K562 (cell line): ENCODE measurements at regions not wholly inside any gene's neighbourhood (a gene's known extent, or its start where the extent isn't known, plus 50 kb on each side); places are given as distances from the start of the nearest gene placed in this dataset.

Source experiments
- ATAC-seq: fragments of 200-7000 bp; cut with Tn5 transposase; 3 replicates; pipeline ENCODE4 v1.9.1; 2020; ENCODE audit warnings: moderate library complexity
- BruUV-seq: library from RNA; stranded (reverse); fragments of 400-500 nt; replicated peaks from 2 replicates; lab custom pipeline; 2021; lab: Mats Ljungman, UMichigan
- CTCF ChIA-PET: fragments of 300-600 bp; formaldehyde crosslinking; extraction: SDS; loops from one replicate; lab custom pipeline; 2021; ENCODE audit warnings: low intra/inter-chr PET ratio; lab: Yijun Ruan, JAX
- POLR2A ChIA-PET: fragments of 300-600, 350-650 bp; sonication (Branson Sonifier 250); formaldehyde crosslinking; extraction: SDS; loops from one replicate; lab custom pipeline; 2021; ENCODE audit warnings: antibody characterized with exemption, inconsistent platforms; lab: Yijun Ruan, JAX
- DNase-seq, 4 experiments: peaks; one replicate each; pipeline versions ENCODE4 v3.0.0 to v3.0.0-alpha.2; 2011 to 2018; ENCODE audit warnings: low spot score in 3 of 4, mixed read lengths in 3 of 4; ENCODE audit errors: extremely low read depth in 1 of 4
- FAIRE-seq: peaks from 2 replicates; lab custom pipeline; 2011; peaks lifted over from hg19 to GRCh38; lab: Jason Lieb, UNC
- H2AFZ ChIP-seq: 2 replicates; pipeline ENCODE4 v1.6.0; 2011; ENCODE audit warnings: low read depth, low read length, control low read depth, inconsistent platforms
- H3K27ac ChIP-seq: fragments of 200-600 bp; 3 replicates; pipeline ENCODE4 v1.8.0; 2011; ENCODE audit warnings: low read depth, mild to moderate bottlenecking, control low read depth, inconsistent platforms, low read length, moderate library complexity, mixed read lengths; ENCODE audit errors: extremely low read depth
- H3K27me3 ChIP-seq, 2 experiments: fragments of 300-600 bp in 1 of 2; 2 replicates in 1 of 2; 3 replicates in 1 of 2; pipeline versions ENCODE4 v1.6.0 to v1.8.0; 2011; ENCODE audit warnings: inconsistent platforms in 2 of 2, low read length in 2 of 2, mild to moderate bottlenecking in 1 of 2, mixed read lengths in 1 of 2, moderate library complexity in 1 of 2; ENCODE audit not compliant: control insufficient read depth in 2 of 2, insufficient read depth in 2 of 2
- H3K36me3 ChIP-seq: fragments of 300-600 bp; 3 replicates; pipeline ENCODE4 v1.8.0; 2011; ENCODE audit warnings: mild to moderate bottlenecking, low read length, inconsistent platforms; ENCODE audit not compliant: control insufficient read depth, insufficient read depth
- H3K4me1 ChIP-seq, 2 experiments: fragments of 200-600 bp in 1 of 2; replicated peaks in 1 of 2; 2 replicates in 1 of 2; 3 replicates in 1 of 2; pipeline versions ENCODE4 v1.5.1 to v1.8.0; 2011; ENCODE audit warnings: inconsistent platforms in 2 of 2, low read length in 2 of 2, mild to moderate bottlenecking in 1 of 2, mixed read lengths in 1 of 2, moderate library complexity in 1 of 2; ENCODE audit not compliant: control insufficient read depth in 2 of 2, insufficient read depth in 2 of 2
- H3K4me2 ChIP-seq: 2 replicates; pipeline ENCODE4 v1.6.1; 2011; ENCODE audit warnings: low read length, control low read depth, inconsistent platforms, mixed read lengths; ENCODE audit not compliant: insufficient read depth
- H3K4me3 ChIP-seq: fragments of 200-600 bp; sonication (generic), shearing (Covaris generic); 2 replicates; pipeline ENCODE4 v1.5.1; 2016; ENCODE audit warnings: control low read depth, inconsistent platforms
- H3K79me2 ChIP-seq: fragments of 200-600 bp; 3 replicates; pipeline ENCODE4 v1.8.0; 2011; ENCODE audit warnings: low read length, inconsistent platforms; ENCODE audit not compliant: control insufficient read depth, insufficient read depth
- H3K9ac ChIP-seq, 2 experiments: 2 replicates each; pipeline versions ENCODE4 v1.6.0 to v1.6.1; 2011; ENCODE audit warnings: low read depth in 2 of 2, low read length in 2 of 2, control low read depth in 1 of 2, inconsistent platforms in 1 of 2, mild to moderate bottlenecking in 1 of 2, mixed read lengths in 1 of 2; ENCODE audit not compliant: insufficient read depth in 1 of 2
- H3K9me1 ChIP-seq: one replicate; pipeline ENCODE4 v1.6.0; 2011; ENCODE audit warnings: inconsistent platforms, mild to moderate bottlenecking, low read length, moderate library complexity; ENCODE audit not compliant: control insufficient read depth, insufficient read depth
- H3K9me3 ChIP-seq: replicated peaks from 2 replicates; pipeline ENCODE4 v1.5.1; 2011; ENCODE audit warnings: low read depth, low read length, inconsistent platforms; ENCODE audit not compliant: control insufficient read depth, insufficient read depth
- H4K20me1 ChIP-seq: replicated peaks from 2 replicates; pipeline ENCODE4 v1.6.1; 2011; ENCODE audit warnings: low read length, inconsistent platforms, mixed read lengths; ENCODE audit not compliant: control insufficient read depth, insufficient read depth
- DMBX1 ChIP-seq: fragments of 250-450 bp; sonication (Bioruptor Pico); IDR thresholded peaks from 2 replicates; pipeline ENCODE4 v1.8.0; 2022; ENCODE audit warnings: inconsistent platforms, mild to moderate bottlenecking, moderate library complexity, borderline replicate concordance
- GTF2F1 ChIP-seq: IDR thresholded peaks from 2 replicates; pipeline ENCODE4 v1.6.1; 2011; ENCODE audit warnings: low read depth, low read length, improper control_type of control experiment
- KAT8 ChIP-seq: fragments of 450-650 bp; IDR thresholded peaks from 2 replicates; pipeline ENCODE4 v1.6.1; 2016; ENCODE audit warnings: low read depth, mild to moderate bottlenecking
- L3MBTL2 ChIP-seq: fragments of 450-650 bp; IDR thresholded peaks from 2 replicates; pipeline ENCODE4 v1.6.1; 2016; ENCODE audit warnings: mild to moderate bottlenecking, moderate library complexity
- MEF2D ChIP-seq: conservative IDR thresholded peaks from 2 replicates; pipeline ENCODE4 v1.6.1; 2016; ENCODE audit warnings: low read depth, missing genetic modification characterization, missing compliant biosample characterization
- PHB ChIP-seq: fragments of 250-450 bp; sonication (Bioruptor Pico); IDR thresholded peaks from 2 replicates; pipeline ENCODE4 v1.5.0; 2021
- PKNOX1 ChIP-seq: fragments of 450-650 bp; IDR thresholded peaks from 2 replicates; pipeline ENCODE4 v1.6.1; 2016
- POU5F1 ChIP-seq: fragments of 150-350 bp; IDR thresholded peaks from 2 replicates; pipeline ENCODE4 v1.6.1; 2014; ENCODE audit warnings: borderline replicate concordance, low read length, low read depth, mild to moderate bottlenecking; ENCODE audit not compliant: partially characterized antibody
- PYGO2 ChIP-seq: fragments of 450-650 bp; IDR thresholded peaks from 2 replicates; pipeline ENCODE4 v1.6.1; 2016; ENCODE audit warnings: mild to moderate bottlenecking, missing genetic modification characterization, moderate library complexity, missing compliant biosample characterization
- SMARCE1 ChIP-seq: fragments of 450-650 bp; IDR thresholded peaks from 2 replicates; pipeline ENCODE4 v1.7.1; 2016; ENCODE audit warnings: mild to moderate bottlenecking
- SP2 ChIP-seq: IDR thresholded peaks from 2 replicates; pipeline ENCODE4 v1.6.1; 2011; ENCODE audit warnings: mild to moderate bottlenecking, low read depth, low read length, moderate library complexity; ENCODE audit not compliant: poor library complexity, severe bottlenecking; ENCODE audit errors: extremely low read depth
- ZNF197 ChIP-seq: fragments of 200-800 bp; sonication (Bioruptor generic); IDR thresholded peaks from 2 replicates; pipeline ENCODE4 v1.6.1; 2016; ENCODE audit warnings: low read depth, missing genetic modification characterization, missing compliant biosample characterization
- ZNF217 ChIP-seq: sonication (generic); formaldehyde crosslinking; IDR thresholded peaks from 2 replicates; pipeline ENCODE4 v1.8.0; 2022; ENCODE audit warnings: mild to moderate bottlenecking, missing genetic modification reagents
- ZNF239 ChIP-seq: fragments of 250-450 bp; sonication (Bioruptor Pico); IDR thresholded peaks from 2 replicates; pipeline ENCODE4 v1.4.0; 2020; ENCODE audit warnings: mild to moderate bottlenecking
- ZNF583 ChIP-seq: fragments of 250-450 bp; sonication (Bioruptor Pico); IDR thresholded peaks from 2 replicates; pipeline ENCODE4 v1.4.0; 2020
- WGBS: fragments of 100-300 bp; shearing (Covaris generic); methylation state at CpG from one replicate; pipeline ENCODE4 v1.1.6; 2016; ENCODE audit warnings: low coverage, mixed read lengths; ENCODE audit not compliant: insufficient coverage; ENCODE audit errors: missing lambda C conversion rate; 5-methylcytosine and 5-hydroxymethylcytosine counted together
- in situ Hi-C: fragments of 300-500 bp; cut with MboI; formaldehyde crosslinking; loops from 4 replicates; pipeline ENCODE4 v1.15.0; 2018; ENCODE audit warnings: inconsistent platforms, mixed read lengths
- intact Hi-C: fragments of 100-400 bp; cut with micrococcal nuclease; formaldehyde crosslinking; loops from 2 replicates; pipeline ENCODE4 v1.14.2; 2022
- TF ChIP-seq, protein P1 (sequence below): fragments of 150-350 bp; conservative IDR thresholded peaks from 2 replicates; pipeline ENCODE4 v1.6.1; 2014; ENCODE audit warnings: low read length

- no peak overlapping the region for H3K27ac ChIP-seq
- ChIA-PET POLR2A (no interaction called here), CTCF (no interaction called here)
- intact Hi-C loops: no loop called here
- ATAC-seq: no peak
- H3K9me3 ChIP-seq: no peaks in the 10 kb centered on the region; the same call in 1 of the 2 replicates
- 0% methylated on average over 3 of the region's 3 CpGs for WGBS
- H3K36me3 ChIP-seq: no peaks in the 10 kb centered on the region
- H4K20me1 ChIP-seq: no peaks in the 10 kb centered on the region
- H3K27me3 ChIP-seq: no peaks in the 10 kb centered on the region
- H3K4me1 ChIP-seq: no peaks in the 10 kb centered on the region
- no peaks in the 10 kb centered on the region for H3K79me2 ChIP-seq
- in situ Hi-C loops: no loop called here
- no peak for DNase-seq
- no peak overlapping the region for H3K9ac ChIP-seq
- no peak overlapping the region for H3K4me3 ChIP-seq
- H3K4me2 ChIP-seq: no peak overlapping the region
- H3K9me1 ChIP-seq: no peaks in the 10 kb centered on the region
- no peak overlapping the region for H2AFZ ChIP-seq
- no peak for FAIRE-seq
- TF ChIP-seq PYGO2: no peak
- no peak for TF ChIP-seq GTF2F1
- TF ChIP-seq L3MBTL2: no peak
- TF ChIP-seq ZNF197 (CRISPR knock-in tag): no peak
- TF ChIP-seq POU5F1: no peak
- no peak for TF ChIP-seq SMARCE1
- TF ChIP-seq PKNOX1: no peak
- TF ChIP-seq, protein P1, sequence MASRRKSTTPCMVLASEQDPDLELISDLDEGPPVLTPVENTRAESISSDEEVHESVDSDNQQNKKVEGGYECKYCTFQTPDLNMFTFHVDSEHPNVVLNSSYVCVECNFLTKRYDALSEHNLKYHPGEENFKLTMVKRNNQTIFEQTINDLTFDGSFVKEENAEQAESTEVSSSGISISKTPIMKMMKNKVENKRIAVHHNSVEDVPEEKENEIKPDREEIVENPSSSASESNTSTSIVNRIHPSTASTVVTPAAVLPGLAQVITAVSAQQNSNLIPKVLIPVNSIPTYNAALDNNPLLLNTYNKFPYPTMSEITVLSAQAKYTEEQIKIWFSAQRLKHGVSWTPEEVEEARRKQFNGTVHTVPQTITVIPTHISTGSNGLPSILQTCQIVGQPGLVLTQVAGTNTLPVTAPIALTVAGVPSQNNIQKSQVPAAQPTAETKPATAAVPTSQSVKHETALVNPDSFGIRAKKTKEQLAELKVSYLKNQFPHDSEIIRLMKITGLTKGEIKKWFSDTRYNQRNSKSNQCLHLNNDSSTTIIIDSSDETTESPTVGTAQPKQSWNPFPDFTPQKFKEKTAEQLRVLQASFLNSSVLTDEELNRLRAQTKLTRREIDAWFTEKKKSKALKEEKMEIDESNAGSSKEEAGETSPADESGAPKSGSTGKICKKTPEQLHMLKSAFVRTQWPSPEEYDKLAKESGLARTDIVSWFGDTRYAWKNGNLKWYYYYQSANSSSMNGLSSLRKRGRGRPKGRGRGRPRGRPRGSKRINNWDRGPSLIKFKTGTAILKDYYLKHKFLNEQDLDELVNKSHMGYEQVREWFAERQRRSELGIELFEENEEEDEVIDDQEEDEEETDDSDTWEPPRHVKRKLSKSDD: no peak
- no peak for TF ChIP-seq ZNF583 (CRISPR knock-in tag)
- TF ChIP-seq ZNF239 (CRISPR knock-in tag): no peak
- no peak for TF ChIP-seq PHB (CRISPR knock-in tag)
- TF ChIP-seq ZNF217 (CRISPR knock-in tag): no peak
- TF ChIP-seq DMBX1 (CRISPR knock-in tag): no peak
- TF ChIP-seq MEF2D (tag): no peak
- no peak for TF ChIP-seq KAT8
- TF ChIP-seq SP2: no peak
- BruUV-seq: no TSS peak
Measured at GRCh38 chr4:132923516-132923915, 225.6 kb upstream of the PCDH10 start.
